ENCODE measurements at regions not wholly inside any gene's neighbourhood (a gene's known extent, or its start where the extent isn't known, plus 50 kb on each side); places are given as distances from the start of the nearest gene placed in this dataset.
"Not testable (repeated sequence)": the region's sequence is repeated elsewhere in the genome, so short reads cannot be mapped to it uniquely, and the experiment has no call there.

GRCh38 chr16:86854626-86855294, 276.4 kb downstream of the FOXL1 start:
- DNase-seq (no peak), ATAC-seq (ENCODE audit: low read depth) (no peak)
- H3K27ac Mint-ChIP-seq, result no peak overlapping the region
- no peaks in the 10 kb centered on the region for H3K36me3 Mint-ChIP-seq (ENCODE audit: low read depth)
- intact Hi-C loops (cut with micrococcal nuclease), result no loop called here
- no peak overlapping the region for H3K4me3 Mint-ChIP-seq
- no peaks in the 10 kb centered on the region for H3K9me3 Mint-ChIP-seq
- ChIA-PET POLR2A (no interaction called here), CTCF (no interaction called here)
- H3K4me1 Mint-ChIP-seq, result no peaks in the 10 kb centered on the region
- no peaks in the 10 kb centered on the region for H3K27me3 Mint-ChIP-seq
- TF ChIP-seq, protein P1, sequence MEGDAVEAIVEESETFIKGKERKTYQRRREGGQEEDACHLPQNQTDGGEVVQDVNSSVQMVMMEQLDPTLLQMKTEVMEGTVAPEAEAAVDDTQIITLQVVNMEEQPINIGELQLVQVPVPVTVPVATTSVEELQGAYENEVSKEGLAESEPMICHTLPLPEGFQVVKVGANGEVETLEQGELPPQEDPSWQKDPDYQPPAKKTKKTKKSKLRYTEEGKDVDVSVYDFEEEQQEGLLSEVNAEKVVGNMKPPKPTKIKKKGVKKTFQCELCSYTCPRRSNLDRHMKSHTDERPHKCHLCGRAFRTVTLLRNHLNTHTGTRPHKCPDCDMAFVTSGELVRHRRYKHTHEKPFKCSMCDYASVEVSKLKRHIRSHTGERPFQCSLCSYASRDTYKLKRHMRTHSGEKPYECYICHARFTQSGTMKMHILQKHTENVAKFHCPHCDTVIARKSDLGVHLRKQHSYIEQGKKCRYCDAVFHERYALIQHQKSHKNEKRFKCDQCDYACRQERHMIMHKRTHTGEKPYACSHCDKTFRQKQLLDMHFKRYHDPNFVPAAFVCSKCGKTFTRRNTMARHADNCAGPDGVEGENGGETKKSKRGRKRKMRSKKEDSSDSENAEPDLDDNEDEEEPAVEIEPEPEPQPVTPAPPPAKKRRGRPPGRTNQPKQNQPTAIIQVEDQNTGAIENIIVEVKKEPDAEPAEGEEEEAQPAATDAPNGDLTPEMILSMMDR (IDR thresholded peaks at IDR 0.05), result no peak

DNA sequence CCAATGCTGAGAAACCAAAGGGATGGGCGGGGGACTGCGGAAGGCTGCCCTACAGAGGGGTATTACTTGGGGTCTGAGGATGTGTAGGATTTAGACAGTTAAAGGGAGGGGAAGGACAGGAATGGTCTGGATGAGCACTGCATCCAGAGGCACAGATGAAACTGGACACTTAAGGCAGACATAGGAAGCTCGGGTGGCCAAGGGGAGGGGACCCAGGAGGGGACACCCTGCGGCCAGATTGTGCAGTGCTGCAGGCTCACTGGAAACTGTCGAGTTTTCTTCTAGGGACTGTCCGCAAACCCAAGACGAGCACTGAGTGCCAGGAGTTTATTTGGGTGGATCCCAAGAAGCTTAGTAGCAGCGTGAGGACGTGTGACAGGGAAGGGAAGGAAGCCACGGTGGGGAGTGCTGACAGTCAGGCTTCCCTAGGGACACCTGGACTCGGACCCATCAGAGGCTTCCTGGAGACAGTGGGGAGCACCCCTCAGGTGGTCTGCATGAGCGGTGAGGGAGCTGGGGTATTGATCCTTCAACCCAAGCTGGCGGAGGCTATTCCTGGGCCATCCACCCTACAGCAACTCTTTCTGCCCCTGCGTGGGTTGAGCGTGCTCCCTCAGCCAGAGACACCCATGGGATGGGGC, 278.7 kb downstream of the FOXL1 start:
- Mint-ChIP-seq H3K4me3 (no peak overlapping the region), H3K4me1 (no peaks in the 10 kb centered on the region), H3K27ac (no peak overlapping the region), H3K27me3 (no peaks in the 10 kb centered on the region), H3K9me3 (no peaks in the 10 kb centered on the region), H3K36me3 (ENCODE audit: low read depth) (no peaks in the 10 kb centered on the region)
- TF ChIP-seq, protein P1 (IDR thresholded peaks at IDR 0.05), result no peak
- DNase-seq, result no peak
- intact Hi-C loops (cut with micrococcal nuclease), result no loop called here
- ATAC-seq (ENCODE audit: low read depth), result no peak
- ChIA-PET CTCF (no interaction called here), POLR2A (no interaction called here)

- Mint-ChIP-seq H3K27ac (no peak overlapping the region), H3K27me3 (no peaks in the 10 kb centered on the region), H3K4me3 (no peak overlapping the region), H3K4me1 (no peaks in the 10 kb centered on the region), H3K36me3 (ENCODE audit: low read depth) (no peaks in the 10 kb centered on the region), H3K9me3 (no peaks in the 10 kb centered on the region)
- ATAC-seq (ENCODE audit: low read depth), result no peak
- ChIA-PET CTCF (no interaction called here), POLR2A (no interaction called here)
- no peak for DNase-seq
- intact Hi-C loops (cut with micrococcal nuclease), result no loop called here
- TF ChIP-seq, protein P1 (IDR thresholded peaks at IDR 0.05), result no peak
Observed at GRCh38 chr16:86857807-86858206, 279.5 kb downstream of the FOXL1 start.

- ATAC-seq (ENCODE audit: low read depth) (no peak), DNase-seq (no peak)
- TF ChIP-seq, protein P1 (IDR thresholded peaks at IDR 0.05), result no peak
- intact Hi-C loops (cut with micrococcal nuclease), result no loop called here
- Mint-ChIP-seq H3K27ac (no peak overlapping the region), H3K4me1 (no peaks in the 10 kb centered on the region), H3K4me3 (no peak overlapping the region), H3K9me3 (no peaks in the 10 kb centered on the region), H3K27me3 (no peaks in the 10 kb centered on the region), H3K36me3 (ENCODE audit: low read depth) (no peaks in the 10 kb centered on the region)
- ChIA-PET POLR2A (no interaction called here), CTCF (no interaction called here)
Observed at GRCh38 chr16:86858501-86858900, 280.2 kb downstream of the FOXL1 start.

DNA sequence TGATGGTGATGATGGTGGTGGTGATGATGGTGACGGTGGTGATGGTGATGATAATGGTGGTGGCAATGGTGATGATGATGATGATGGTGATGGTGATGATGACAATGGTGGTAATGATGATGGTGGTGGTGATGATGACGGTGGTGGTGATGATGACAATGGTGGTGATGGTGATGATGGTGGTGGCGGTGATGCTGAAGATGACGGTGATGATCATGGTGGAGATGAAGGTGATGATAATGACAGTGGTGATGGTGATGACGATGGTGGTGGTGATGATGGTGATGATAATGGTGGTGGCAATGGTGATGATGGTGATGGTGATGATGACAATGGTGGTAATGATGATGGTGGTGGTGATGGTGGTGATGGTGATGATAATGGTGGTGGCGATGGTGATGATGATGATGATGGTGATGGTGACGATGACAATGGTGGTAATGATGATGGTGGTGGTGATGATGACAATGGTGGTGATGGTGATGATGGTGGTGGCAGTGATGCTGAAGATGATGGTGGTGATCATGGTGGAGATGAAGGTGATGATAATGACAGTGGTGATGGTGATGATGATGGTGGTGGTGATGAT, 283.0 kb downstream of the FOXL1 start:
- intact Hi-C loops (cut with micrococcal nuclease); H3K27ac Mint-ChIP-seq; H3K36me3 Mint-ChIP-seq (ENCODE audit: low read depth); H3K27me3 Mint-ChIP-seq; POLR2A ChIA-PET; H3K9me3 Mint-ChIP-seq; CTCF ChIA-PET; DNase-seq; H3K4me3 Mint-ChIP-seq; H3K4me1 Mint-ChIP-seq; ATAC-seq (ENCODE audit: low read depth): not testable (repeated sequence)

Data from activated B cell treated with CpG ODN at 0.5 μM for 24 hours (primary cell).